ENCODE measurements at regions not wholly inside any gene's neighbourhood (a gene's known extent, or its start where the extent isn't known, plus 50 kb on each side); places are given as distances from the start of the nearest gene placed in this dataset.

GRCh38 chr2:126345691-126346090, 310.3 kb upstream of the GYPC start:
- DNase-seq: no peak

- DNase-seq: no peak
These were observed 299.3 kb upstream of the GYPC start for GRCh38 chr2:126356631-126357030.

- DNase-seq: no peak
These were observed 297.8 kb upstream of the GYPC start for GRCh38 chr2:126358122-126358521.

- DNase-seq: no peak
These were observed 296.5 kb upstream of the GYPC start for GRCh38 chr2:126359494-126359893.

- DNase-seq: no peak
These were observed 288.6 kb upstream of the GYPC start for GRCh38 chr2:126367361-126367760.

- DNase-seq: no peak
These were observed 287.2 kb upstream of the GYPC start for GRCh38 chr2:126368758-126369157.

GRCh38 chr2:126370201-126370600, 285.8 kb upstream of the GYPC start:
- no peak for DNase-seq

- DNase-seq: no peak
These were observed 283.6 kb upstream of the GYPC start for GRCh38 chr2:126372406-126372805.

- no peak for DNase-seq
These were observed 277.8 kb upstream of the GYPC start for GRCh38 chr2:126378176-126378575.

GRCh38 chr2:126381091-126381490, 274.9 kb upstream of the GYPC start:
- no peak for DNase-seq

GRCh38 chr2:126382998-126383397, 273.0 kb upstream of the GYPC start:
- DNase-seq: no peak

- no peak for DNase-seq
These were observed 272.2 kb upstream of the GYPC start for GRCh38 chr2:126383800-126384199.

GRCh38 chr2:126385441-126385840, 270.5 kb upstream of the GYPC start:
- DNase-seq: no peak

- no peak for DNase-seq
These were observed 270.0 kb upstream of the GYPC start for GRCh38 chr2:126385983-126386382.

GRCh38 chr2:126389446-126389845, 266.5 kb upstream of the GYPC start:
- no peak for DNase-seq

GRCh38 chr2:126392889-126393288, 263.1 kb upstream of the GYPC start:
- no peak for DNase-seq

- DNase-seq: peak; percentile 21 to 36
These were observed 257.0 kb upstream of the GYPC start for GRCh38 chr2:126399001-126399400.

GRCh38 chr2:126403039-126403628, 252.8 kb upstream of the GYPC start:
- DNase-seq: no peak

- no peak for DNase-seq
These were observed 249.7 kb upstream of the GYPC start for GRCh38 chr2:126406267-126406666.

GRCh38 chr2:126408671-126409070, 247.3 kb upstream of the GYPC start:
- DNase-seq: no peak

GRCh38 chr2:126409850-126410249, 246.1 kb upstream of the GYPC start:
- DNase-seq: no peak

- no peak for DNase-seq
These were observed 242.9 kb upstream of the GYPC start for GRCh38 chr2:126413079-126413478.

GRCh38 chr2:126419403-126419802, 236.6 kb upstream of the GYPC start:
- no peak for DNase-seq

- no peak for DNase-seq
These were observed 230.0 kb upstream of the GYPC start for GRCh38 chr2:126425943-126426342.

GRCh38 chr2:126429103-126429502, 226.9 kb upstream of the GYPC start:
- no peak for DNase-seq

GRCh38 chr2:126431136-126431535, 224.8 kb upstream of the GYPC start:
- DNase-seq: no peak

Measured in stimulated activated CD4-positive, alpha-beta T cell treated with anti-CD3 and anti-CD28 coated beads, Interleukin-2, amount 100 ng/mL, for 24 hours (primary cell).